Nephron (organoid): ENCODE measurements at regions not wholly inside any gene's neighbourhood (a gene's known extent, or its start where the extent isn't known, plus 50 kb on each side); places are given as distances from the start of the nearest gene placed in this dataset.
"Not testable (repeated sequence)": the region's sequence is repeated elsewhere in the genome, so short reads cannot be mapped to it uniquely, and the experiment has no call there.

Experiments
- H3K27ac Mint-ChIP-seq, 3 experiments: 2 replicates each; pipeline ENCODE4 v1.8.0; 2020; ENCODE audit warnings: mixed read lengths in 3 of 3, mild to moderate bottlenecking in 2 of 3, moderate library complexity in 1 of 3
- H3K27me3 Mint-ChIP-seq: 2 replicates; pipeline ENCODE4 v1.8.0; 2021; ENCODE audit warnings: low read depth, mild to moderate bottlenecking, moderate library complexity, mixed read lengths
- H3K36me3 Mint-ChIP-seq: 2 replicates; pipeline ENCODE4 v1.8.0; 2020; ENCODE audit warnings: low read depth, mixed read lengths
- H3K4me1 Mint-ChIP-seq: 2 replicates; pipeline ENCODE4 v1.8.0; 2020; ENCODE audit warnings: mixed read lengths
- H3K4me3 Mint-ChIP-seq, 3 experiments: 2 replicates each; pipeline ENCODE4 v1.8.0; 2020; ENCODE audit warnings: mild to moderate bottlenecking in 3 of 3, mixed read lengths in 3 of 3, moderate library complexity in 2 of 3
- H3K9me3 Mint-ChIP-seq: 2 replicates; pipeline ENCODE4 v1.8.0; 2020; ENCODE audit warnings: mixed read lengths
- TF ChIP-seq, protein P1 (sequence below), 3 experiments: fragments of 200-600 bp; sonication (generic); IDR thresholded peaks; one replicate each; pipeline ENCODE4 v1.5.0; 2021; ENCODE audit warnings: antibody characterized with exemption in 3 of 3; ENCODE audit not compliant: unreplicated experiment in 3 of 3

DNA sequence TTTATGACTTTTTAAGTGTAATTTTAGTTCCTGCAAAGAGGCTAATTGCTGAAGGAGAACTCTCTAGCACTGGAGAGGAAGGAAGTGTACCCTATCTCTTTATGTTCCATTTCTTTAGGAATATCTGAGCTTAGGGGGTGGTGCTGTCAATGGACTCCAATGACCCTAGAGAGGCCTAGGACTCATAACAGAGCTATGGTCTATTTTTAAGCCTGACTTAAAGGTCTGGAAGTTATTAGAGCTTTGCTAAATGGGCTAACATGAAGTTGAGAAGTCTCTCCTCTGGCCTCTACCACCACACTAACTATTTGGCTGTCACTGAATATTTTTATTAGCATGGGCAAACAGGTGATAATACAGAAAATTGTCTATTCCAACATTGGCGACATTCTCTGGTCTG, 152.2 kb downstream of the SPATA18 start:
- Mint-ChIP-seq H3K27me3 (peaks cover 3% of the 10 kb centered on the region), H3K4me3 (no peak overlapping the region), H3K4me1 (peaks cover 32% of the 10 kb centered on the region), H3K36me3 (peaks cover 4% of the 10 kb centered on the region), H3K9me3 (no peaks in the 10 kb centered on the region), H3K27ac (peak overlapping the region; percentile 19 to 72 (median 41))
- TF ChIP-seq, protein P1, sequence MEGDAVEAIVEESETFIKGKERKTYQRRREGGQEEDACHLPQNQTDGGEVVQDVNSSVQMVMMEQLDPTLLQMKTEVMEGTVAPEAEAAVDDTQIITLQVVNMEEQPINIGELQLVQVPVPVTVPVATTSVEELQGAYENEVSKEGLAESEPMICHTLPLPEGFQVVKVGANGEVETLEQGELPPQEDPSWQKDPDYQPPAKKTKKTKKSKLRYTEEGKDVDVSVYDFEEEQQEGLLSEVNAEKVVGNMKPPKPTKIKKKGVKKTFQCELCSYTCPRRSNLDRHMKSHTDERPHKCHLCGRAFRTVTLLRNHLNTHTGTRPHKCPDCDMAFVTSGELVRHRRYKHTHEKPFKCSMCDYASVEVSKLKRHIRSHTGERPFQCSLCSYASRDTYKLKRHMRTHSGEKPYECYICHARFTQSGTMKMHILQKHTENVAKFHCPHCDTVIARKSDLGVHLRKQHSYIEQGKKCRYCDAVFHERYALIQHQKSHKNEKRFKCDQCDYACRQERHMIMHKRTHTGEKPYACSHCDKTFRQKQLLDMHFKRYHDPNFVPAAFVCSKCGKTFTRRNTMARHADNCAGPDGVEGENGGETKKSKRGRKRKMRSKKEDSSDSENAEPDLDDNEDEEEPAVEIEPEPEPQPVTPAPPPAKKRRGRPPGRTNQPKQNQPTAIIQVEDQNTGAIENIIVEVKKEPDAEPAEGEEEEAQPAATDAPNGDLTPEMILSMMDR (IDR thresholded peaks at IDR 0.05; ENCODE audit: unreplicated experiment in 3 of 3), result no peak

DNA sequence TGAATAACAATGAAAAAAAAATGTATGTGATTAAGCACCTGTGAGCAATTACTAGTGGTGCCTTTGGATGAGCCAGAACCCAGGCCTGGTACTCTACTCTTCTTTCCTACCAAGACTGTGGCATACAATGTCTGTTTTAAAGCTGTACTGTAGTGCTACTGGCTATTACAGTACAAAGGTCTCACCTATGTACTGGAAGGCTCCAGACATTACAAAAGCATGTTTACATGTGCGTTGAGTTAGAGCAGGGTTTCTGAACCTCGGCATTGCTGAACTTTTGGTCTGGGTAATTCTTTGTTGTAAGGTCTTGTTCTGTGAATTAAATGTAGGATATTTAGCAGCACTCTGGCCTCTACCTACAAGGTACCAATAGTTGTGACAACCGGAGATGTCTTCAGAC, 153.8 kb downstream of the SPATA18 start:
- Mint-ChIP-seq H3K27me3 (no peaks in the 10 kb centered on the region), H3K27ac (no peak overlapping the region), H3K36me3 (no peaks in the 10 kb centered on the region), H3K9me3 (peaks cover 8% of the 10 kb centered on the region), H3K4me1 (peaks cover 25% of the 10 kb centered on the region), H3K4me3 (no peak overlapping the region)
- TF ChIP-seq, protein P1 (IDR thresholded peaks at IDR 0.05; ENCODE audit: unreplicated experiment in 3 of 3), result no peak

DNA sequence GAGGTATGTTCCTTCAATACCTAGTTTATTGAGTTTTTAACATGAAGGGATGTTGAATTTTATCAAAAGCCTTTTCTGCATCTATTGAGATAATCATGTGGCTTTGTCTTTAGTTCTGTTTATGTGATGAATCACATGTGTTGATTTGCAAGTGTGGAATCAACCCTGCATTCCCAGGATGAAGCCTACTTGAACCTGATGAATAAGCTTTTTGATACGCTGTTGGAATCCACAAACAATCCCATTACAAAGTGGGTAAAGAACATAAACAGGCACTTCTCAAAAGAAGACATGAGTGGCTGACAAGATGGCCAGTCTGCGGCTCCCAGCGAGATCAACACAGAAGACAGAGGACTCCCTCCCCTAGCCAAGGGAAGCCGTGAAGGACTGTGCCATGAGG, 156.0 kb downstream of the SPATA18 start:
- not testable (repeated sequence) for H3K36me3 Mint-ChIP-seq

DNA sequence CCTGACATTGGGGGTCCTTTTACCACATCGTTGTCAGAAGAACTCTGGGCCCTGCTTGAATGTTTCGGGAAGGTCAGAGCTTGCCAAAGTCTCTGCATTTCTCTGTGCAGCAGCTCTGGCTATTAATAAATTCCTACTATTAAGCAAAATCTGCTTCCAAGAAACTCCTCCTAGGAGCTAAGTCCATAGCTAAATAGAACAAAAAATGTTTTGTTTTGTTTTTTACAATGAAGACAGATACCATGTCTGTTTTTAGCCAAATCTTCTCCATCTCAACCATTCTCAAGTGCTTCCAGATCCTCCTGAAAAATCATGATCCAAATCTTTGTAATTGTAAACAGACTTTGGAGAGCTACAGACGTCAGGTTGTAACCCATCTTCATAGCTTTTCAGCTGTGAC, 161.6 kb downstream of the SPATA18 start:
- peaks cover 48% of the 10 kb centered on the region for H3K9me3 Mint-ChIP-seq
- no peak overlapping the region for H3K4me3 Mint-ChIP-seq
- TF ChIP-seq, protein P1 (IDR thresholded peaks at IDR 0.05; ENCODE audit: unreplicated experiment in 3 of 3), result no peak
- H3K36me3 Mint-ChIP-seq, result no peaks in the 10 kb centered on the region
- H3K4me1 Mint-ChIP-seq, result no peaks in the 10 kb centered on the region
- no peak overlapping the region for H3K27ac Mint-ChIP-seq
- no peaks in the 10 kb centered on the region for H3K27me3 Mint-ChIP-seq

More for the DNA sequence above, 156.0 kb downstream of the SPATA18 start:
- H3K4me3 Mint-ChIP-seq, H3K27ac Mint-ChIP-seq, H3K27me3 Mint-ChIP-seq: not testable (repeated sequence)
- Mint-ChIP-seq H3K4me1 (peaks cover 15% of the 10 kb centered on the region), H3K9me3 (peaks cover 16% of the 10 kb centered on the region)

DNA sequence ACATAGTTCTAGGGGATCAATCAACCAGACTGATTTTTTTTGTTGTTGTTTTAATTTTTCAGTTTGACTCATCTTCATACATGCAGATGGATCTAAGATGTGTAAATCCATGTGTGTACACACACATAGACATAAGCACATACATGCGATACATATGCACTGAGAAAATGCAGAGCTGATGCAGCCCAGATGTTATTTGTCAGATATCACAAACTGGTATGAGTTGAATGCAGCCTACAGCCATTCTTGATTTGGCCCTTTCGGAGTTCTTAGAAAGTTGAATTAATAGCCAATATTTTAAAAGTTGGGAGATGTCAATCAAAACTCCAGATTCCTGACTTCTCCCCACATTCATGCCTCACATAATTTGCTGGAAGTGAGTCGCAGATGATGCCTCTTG, 180.4 kb downstream of the SPATA18 start:
- H3K27me3 Mint-ChIP-seq, result no peaks in the 10 kb centered on the region
- H3K4me1 Mint-ChIP-seq, result peaks cover 38% of the 10 kb centered on the region
- no peaks in the 10 kb centered on the region for H3K36me3 Mint-ChIP-seq
- H3K4me3 Mint-ChIP-seq, result no peak overlapping the region
- H3K27ac Mint-ChIP-seq, result peak overlapping the region; percentile 23 to 53 (median 27)
- peaks cover 2% of the 10 kb centered on the region for H3K9me3 Mint-ChIP-seq
- TF ChIP-seq, protein P1 (IDR thresholded peaks at IDR 0.05; ENCODE audit: unreplicated experiment in 3 of 3), result no peak

DNA sequence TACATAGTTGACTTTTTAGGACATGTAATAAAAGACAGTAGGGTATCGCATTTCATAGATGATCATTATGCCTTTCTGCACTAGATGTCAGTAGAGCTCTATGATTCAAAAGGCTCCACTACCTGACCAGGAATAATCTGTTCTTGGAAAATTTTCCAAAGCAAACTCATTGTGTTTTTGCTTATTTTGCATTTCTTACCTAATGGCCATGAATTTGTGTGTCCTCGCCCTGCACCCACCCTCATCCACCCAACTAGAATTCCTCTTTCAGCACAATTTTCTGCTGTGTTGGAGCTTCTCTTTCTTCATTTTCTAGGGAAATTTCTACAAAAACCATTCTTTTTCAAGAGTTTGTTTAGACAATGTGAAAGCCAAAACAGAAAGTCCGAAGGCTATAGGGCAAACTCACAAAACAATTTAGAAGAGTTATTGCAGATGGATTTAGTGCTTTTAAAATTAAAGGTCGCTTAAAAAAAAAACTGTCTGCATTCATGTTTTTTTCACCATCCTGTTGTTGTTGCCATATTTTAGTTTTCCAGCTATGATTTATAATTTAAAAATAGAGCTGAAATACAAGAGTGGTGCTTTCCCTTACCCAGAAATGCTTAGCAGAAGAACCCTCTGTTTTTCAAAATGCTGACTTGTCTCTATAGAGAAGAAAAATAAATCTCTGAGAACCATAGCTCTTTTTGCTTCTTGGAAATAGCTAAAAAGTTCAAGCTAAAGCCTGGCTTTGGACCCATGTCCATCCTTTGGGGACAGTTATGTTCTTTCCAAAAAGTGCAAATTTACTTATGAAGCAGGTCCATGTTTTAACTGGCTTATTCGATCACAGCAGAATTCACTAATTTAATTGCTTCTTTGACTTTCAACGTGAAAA, 183.7 kb downstream of the SPATA18 start:
- no peaks in the 10 kb centered on the region for H3K36me3 Mint-ChIP-seq
- H3K4me1 Mint-ChIP-seq, result peaks cover 47% of the 10 kb centered on the region
- H3K9me3 Mint-ChIP-seq, result peaks cover 2% of the 10 kb centered on the region
- peak overlapping the region; percentile 29 to 68 (median 60) for H3K4me3 Mint-ChIP-seq
- peaks cover 4% of the 10 kb centered on the region for H3K27me3 Mint-ChIP-seq
- H3K27ac Mint-ChIP-seq, result peak overlapping the region; percentile 94 to 98 (median 96)
- TF ChIP-seq, protein P1 (IDR thresholded peaks at IDR 0.05; ENCODE audit: unreplicated experiment in 3 of 3), result peak; percentile 69 to 82 (median 75)
